ENCODE measurements at regions not wholly inside any gene's neighbourhood (a gene's known extent, or its start where the extent isn't known, plus 50 kb on each side); places are given as distances from the start of the nearest gene placed in this dataset.

GRCh38 chr21:24870633-24871032 is 736.6 kb downstream of the MRPL39 start:
- dilution Hi-C loops (cut with HindIII; ENCODE audit: low sequenced_read_pairs, unreplicated experiment) = no loop called here
- in situ Hi-C loops (cut with MboI; ENCODE audit: low sequenced_read_pairs) = no loop called here
- Histone ChIP-seq H3K9me3 (ENCODE audit: control insufficient read depth, insufficient read depth, low read length) (no peaks in the 10 kb centered on the region; the same call in 1 of the 2 replicates), H3K4ac (ENCODE audit: low read depth, low read length) (no peak overlapping the region), H3K23ac (ENCODE audit: low read depth, low read length) (no peak overlapping the region), H3K36me3 (ENCODE audit: control insufficient read depth, insufficient read depth, low read length) (no peaks in the 10 kb centered on the region), H3K4me1 (ENCODE audit: control insufficient read depth, insufficient read depth, low read length) (no peaks in the 10 kb centered on the region), H4K20me1 (ENCODE audit: insufficient read depth, low read length) (no peaks in the 10 kb centered on the region), H3K56ac (ENCODE audit: extremely low read depth, insufficient read depth, low read length) (no peak overlapping the region), H2BK15ac (ENCODE audit: low read depth, low read length) (no peak overlapping the region), H3K9me1 (ENCODE audit: insufficient read depth, low read length) (no peaks in the 10 kb centered on the region), H3K9ac (ENCODE audit: low read depth, low read length) (no peak overlapping the region), H3K18ac (ENCODE audit: low read depth, low read length) (no peak overlapping the region), H2BK120ac (ENCODE audit: low read depth, low read length) (no peak overlapping the region), H3K4me3 (ENCODE audit: insufficient read depth, low read depth, low read length) (no peak overlapping the region), H4K8ac (ENCODE audit: low read depth in 2 of 2, low read length in 2 of 2) (no peak overlapping the region), H3K79me1 (ENCODE audit: low read depth in 1 of 2, low read length in 2 of 2) (no peaks in the 10 kb centered on the region), H2BK20ac (ENCODE audit: low read depth, low read length) (no peak overlapping the region), H3K14ac (replicated peaks; ENCODE audit: low read depth, low read length) (no peak overlapping the region), H2BK5ac (ENCODE audit: low read depth, low read length, poor library complexity, severe bottlenecking) (no peak overlapping the region), H2AK9ac (replicated peaks; ENCODE audit: low read depth, low read length, poor library complexity) (no peak overlapping the region), H2AK5ac (ENCODE audit: low read depth, low read length) (no peak overlapping the region), H2AFZ (replicated peaks; ENCODE audit: low read length, poor library complexity) (no peak overlapping the region), H3K27me3 (ENCODE audit: control insufficient read depth, insufficient read depth, low read length) (no peaks in the 10 kb centered on the region), H3K27ac (ENCODE audit: insufficient read depth, low read length) (no peak overlapping the region), H4K5ac (ENCODE audit: low read depth, low read length) (no peak overlapping the region), H3K4me2 (ENCODE audit: low read depth, low read length) (no peak overlapping the region), H4K91ac (ENCODE audit: insufficient read depth, low read depth, low read length) (no peak overlapping the region)
- DNase-seq (no peak), ATAC-seq (ENCODE audit: low read depth) (no peak)
- intact Hi-C loops (cut with micrococcal nuclease) = no loop called here
- no TSS peak for BruUV-seq (replicated peaks)
- no peak for TF ChIP-seq NFE2L2 (IDR thresholded peaks at IDR 0.05; ENCODE audit: low read depth, low read length)
- TF ChIP-seq, protein P1, sequence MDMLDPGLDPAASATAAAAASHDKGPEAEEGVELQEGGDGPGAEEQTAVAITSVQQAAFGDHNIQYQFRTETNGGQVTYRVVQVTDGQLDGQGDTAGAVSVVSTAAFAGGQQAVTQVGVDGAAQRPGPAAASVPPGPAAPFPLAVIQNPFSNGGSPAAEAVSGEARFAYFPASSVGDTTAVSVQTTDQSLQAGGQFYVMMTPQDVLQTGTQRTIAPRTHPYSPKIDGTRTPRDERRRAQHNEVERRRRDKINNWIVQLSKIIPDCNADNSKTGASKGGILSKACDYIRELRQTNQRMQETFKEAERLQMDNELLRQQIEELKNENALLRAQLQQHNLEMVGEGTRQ (IDR thresholded peaks at IDR 0.05; ENCODE audit: low read depth, low read length) = no peak
- no peak for TF ChIP-seq BHLHE40 (IDR thresholded peaks at IDR 0.05; ENCODE audit: low read depth, low read length)
- no peak for TF ChIP-seq CEBPB (IDR thresholded peaks at IDR 0.05; ENCODE audit: low read depth, low read length)
- no peak for TF ChIP-seq RAD21 (IDR thresholded peaks at IDR 0.05; ENCODE audit: low read length)
- no peak for TF ChIP-seq CHD1 (IDR thresholded peaks at IDR 0.05; ENCODE audit: low read depth, low read length)
- no peak for TF ChIP-seq MAFK (IDR thresholded peaks at IDR 0.05; ENCODE audit: low read depth, low read length)
- ChIA-PET POLR2A (ENCODE audit: unreplicated experiment) (interaction anchor here (0.6 kb wide), 1 partner anchor 264 kb away, joined by 11 read pairs; no protein-coding TSS in a partner anchor), CTCF (no interaction called here)
- no CpG with 5 or more reads among the region's 4 CpGs for WGBS, 2 experiments (ENCODE audit: extremely low coverage in 2 of 2, insufficient read length in 1 of 2)

Data from IMR-90 (cell line).